ENCODE measurements at regions not wholly inside any gene's neighbourhood (a gene's known extent, or its start where the extent isn't known, plus 50 kb on each side); places are given as distances from the start of the nearest gene placed in this dataset.

GRCh38 chr4:162239992-162240769 is 76.4 kb upstream of the FSTL5 start:
- no peak for DNase-seq (ENCODE audit: low spot score in 2 of 2)
- Histone ChIP-seq H3K36me3 (no peaks in the 10 kb centered on the region), H3K27ac (no peak overlapping the region), H3K9me3 (no peaks in the 10 kb centered on the region), H3K27me3 (no peaks in the 10 kb centered on the region), H3K4me3 (no peak overlapping the region), H3K4me1 (no peaks in the 10 kb centered on the region)
- TF ChIP-seq EP300 (IDR thresholded peaks at IDR 0.05) (no peak), CTCF (IDR thresholded peaks at IDR 0.05) (no peak), POLR2AphosphoS5 (IDR thresholded peaks at IDR 0.05) (no peak), POLR2A (IDR thresholded peaks at IDR 0.05) (no peak)
- 81% methylated on average over 5 of the region's 5 CpGs for WGBS

GRCh38 chr4:162237676-162238075 is 73.9 kb upstream of the FSTL5 start:
- TF ChIP-seq EP300 (IDR thresholded peaks at IDR 0.05) = no peak
- no peak for TF ChIP-seq POLR2AphosphoS5 (IDR thresholded peaks at IDR 0.05)
- no peak for TF ChIP-seq CTCF (IDR thresholded peaks at IDR 0.05)
- TF ChIP-seq POLR2A (IDR thresholded peaks at IDR 0.05) = no peak
- H3K27me3 ChIP-seq = no peaks in the 10 kb centered on the region
- H3K27ac ChIP-seq = no peak overlapping the region
- H3K36me3 ChIP-seq = no peaks in the 10 kb centered on the region
- peaks cover 3% of the 10 kb centered on the region for H3K9me3 ChIP-seq
- WGBS = 83% methylated on average over 2 of the region's 2 CpGs
- H3K4me1 ChIP-seq = no peaks in the 10 kb centered on the region
- DNase-seq (ENCODE audit: low spot score in 2 of 2) = no peak
- no peak overlapping the region for H3K4me3 ChIP-seq

GRCh38 chr4:162234595-162234994 is 70.8 kb upstream of the FSTL5 start:
- Histone ChIP-seq H3K27ac (no peak overlapping the region), H3K36me3 (no peaks in the 10 kb centered on the region), H3K4me3 (no peak overlapping the region), H3K27me3 (no peaks in the 10 kb centered on the region), H3K4me1 (no peaks in the 10 kb centered on the region), H3K9me3 (peaks cover 3% of the 10 kb centered on the region)
- 50% methylated on average over 3 of the region's 3 CpGs for WGBS
- DNase-seq (ENCODE audit: low spot score in 2 of 2) = no peak
- TF ChIP-seq POLR2A (IDR thresholded peaks at IDR 0.05) (no peak), CTCF (IDR thresholded peaks at IDR 0.05) (no peak), EP300 (IDR thresholded peaks at IDR 0.05) (no peak), POLR2AphosphoS5 (IDR thresholded peaks at IDR 0.05) (no peak)

- Histone ChIP-seq H3K9me3 (peaks cover 3% of the 10 kb centered on the region), H3K36me3 (no peaks in the 10 kb centered on the region), H3K4me3 (no peak overlapping the region), H3K4me1 (no peaks in the 10 kb centered on the region), H3K27me3 (no peaks in the 10 kb centered on the region), H3K27ac (no peak overlapping the region)
- TF ChIP-seq EP300 (IDR thresholded peaks at IDR 0.05) (no peak), POLR2A (IDR thresholded peaks at IDR 0.05) (no peak), POLR2AphosphoS5 (IDR thresholded peaks at IDR 0.05) (no peak), CTCF (IDR thresholded peaks at IDR 0.05) (no peak)
- DNase-seq (ENCODE audit: low spot score in 2 of 2) = no peak
These were observed 68.5 kb upstream of the FSTL5 start for GRCh38 chr4:162232349-162232748.

GRCh38 chr4:162229670-162230069 is 65.9 kb upstream of the FSTL5 start:
- Histone ChIP-seq H3K27ac (no peak overlapping the region), H3K36me3 (no peaks in the 10 kb centered on the region), H3K9me3 (peaks cover 3% of the 10 kb centered on the region), H3K27me3 (no peaks in the 10 kb centered on the region), H3K4me3 (no peak overlapping the region), H3K4me1 (no peaks in the 10 kb centered on the region)
- WGBS = 80% methylated on average over 2 of the region's 2 CpGs
- TF ChIP-seq POLR2A (IDR thresholded peaks at IDR 0.05) (no peak), EP300 (IDR thresholded peaks at IDR 0.05) (no peak), POLR2AphosphoS5 (IDR thresholded peaks at IDR 0.05) (no peak), CTCF (IDR thresholded peaks at IDR 0.05) (no peak)
- no peak for DNase-seq (ENCODE audit: low spot score in 2 of 2)
